ENCODE measurements at regions not wholly inside any gene's neighbourhood (a gene's known extent, or its start where the extent isn't known, plus 50 kb on each side); places are given as distances from the start of the nearest gene placed in this dataset.

DNA sequence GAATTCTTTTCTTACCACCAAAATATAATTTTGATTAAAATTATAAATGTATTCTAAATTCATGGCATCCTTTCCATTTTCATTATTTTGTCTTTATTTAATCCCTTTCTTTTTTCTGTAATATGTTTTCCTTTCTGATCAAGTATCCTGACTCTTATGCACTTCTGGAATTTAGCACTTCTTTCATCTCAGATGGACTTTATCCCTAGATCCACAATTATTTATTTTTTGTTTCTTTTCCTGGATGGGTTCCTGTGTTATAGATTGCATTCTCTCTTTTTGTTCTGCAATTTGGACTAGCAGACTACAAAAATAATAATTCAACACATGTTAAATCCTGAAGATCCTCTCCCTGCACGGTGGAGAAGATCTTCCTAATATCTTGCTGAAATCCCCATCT, 76.9 kb upstream of the CDIN1 start:
- DNase-seq (ENCODE audit: low read depth), result no peak
- H3K4me3 ChIP-seq (ENCODE audit: low read depth, low read length), result no peak overlapping the region
- no peak for TF ChIP-seq CTCF (IDR thresholded peaks at IDR 0.05; ENCODE audit: low read depth, low read length, missing control alignments)
- in situ Hi-C loops (cut with HindIII; ENCODE audit: low sequenced_read_pairs), result no loop called here

DNA sequence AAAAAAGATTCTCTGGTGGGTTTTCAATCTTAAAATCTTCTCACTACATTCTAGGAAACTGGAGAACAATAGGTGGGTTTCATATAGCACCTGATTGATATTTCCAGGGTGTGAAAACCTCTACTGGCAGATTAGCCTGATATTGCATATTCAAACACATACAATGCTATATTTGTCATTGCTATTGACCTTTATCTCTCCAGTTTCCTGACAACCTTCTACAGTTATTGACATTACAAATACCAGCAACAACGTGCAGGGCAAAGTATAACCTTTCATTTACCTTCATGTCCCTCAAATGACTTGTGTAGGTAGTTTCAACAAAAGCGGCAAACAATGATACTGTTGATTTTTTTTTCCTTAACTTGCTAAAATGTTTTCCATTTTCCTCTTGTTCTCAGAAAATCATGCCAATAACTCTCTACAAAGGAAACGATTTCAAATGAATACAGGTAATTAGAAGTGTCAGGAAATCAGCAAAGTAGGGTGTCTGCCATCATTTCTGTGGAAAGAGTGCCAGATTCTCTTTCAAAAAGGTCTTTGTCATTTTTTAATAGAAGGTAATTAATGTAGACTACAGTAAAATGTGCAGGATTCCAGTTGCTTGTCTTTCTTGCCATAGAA, 72.6 kb upstream of the CDIN1 start:
- no peak overlapping the region for H3K4me3 ChIP-seq (ENCODE audit: low read depth, low read length)

DNA sequence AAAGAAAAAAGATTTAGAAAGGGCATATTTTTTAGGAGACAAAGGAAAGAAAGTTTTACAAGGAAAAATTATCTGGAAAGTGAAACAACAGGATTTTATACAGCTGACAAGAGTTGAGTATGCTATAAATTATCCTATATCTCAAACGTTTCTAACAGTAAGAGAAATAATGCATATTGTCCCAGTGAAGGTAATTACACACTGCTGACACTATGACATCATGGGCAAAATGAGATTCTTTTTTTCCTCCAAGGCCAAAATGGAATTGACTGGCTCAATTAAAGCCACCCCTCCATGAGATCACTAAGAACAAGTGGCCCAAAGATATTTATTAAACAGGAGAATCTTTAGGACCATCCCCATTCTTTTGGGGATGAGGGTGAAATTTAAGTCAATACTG, 72.0 kb upstream of the CDIN1 start:
- no peak for TF ChIP-seq CTCF (IDR thresholded peaks at IDR 0.05; ENCODE audit: low read depth, low read length, missing control alignments)
- no peak for DNase-seq (ENCODE audit: low read depth)
- in situ Hi-C loops (cut with HindIII; ENCODE audit: low sequenced_read_pairs), result no loop called here
- no peak overlapping the region for H3K4me3 ChIP-seq (ENCODE audit: low read depth, low read length)

More for the DNA sequence above, 72.6 kb upstream of the CDIN1 start:
- TF ChIP-seq CTCF (IDR thresholded peaks at IDR 0.05; ENCODE audit: low read depth, low read length, missing control alignments), result no peak
- DNase-seq (ENCODE audit: low read depth), result no peak
- in situ Hi-C loops (cut with HindIII; ENCODE audit: low sequenced_read_pairs), result no loop called here

- TF ChIP-seq CTCF (IDR thresholded peaks at IDR 0.05; ENCODE audit: low read depth, low read length, missing control alignments), result no peak
- H3K4me3 ChIP-seq (ENCODE audit: low read depth, low read length), result no peak overlapping the region
- in situ Hi-C loops (cut with HindIII; ENCODE audit: low sequenced_read_pairs), result no loop called here
- no peak for DNase-seq (ENCODE audit: low read depth)
These were observed 67.8 kb upstream of the CDIN1 start for GRCh38 chr15:36511594-36511993.

DNA sequence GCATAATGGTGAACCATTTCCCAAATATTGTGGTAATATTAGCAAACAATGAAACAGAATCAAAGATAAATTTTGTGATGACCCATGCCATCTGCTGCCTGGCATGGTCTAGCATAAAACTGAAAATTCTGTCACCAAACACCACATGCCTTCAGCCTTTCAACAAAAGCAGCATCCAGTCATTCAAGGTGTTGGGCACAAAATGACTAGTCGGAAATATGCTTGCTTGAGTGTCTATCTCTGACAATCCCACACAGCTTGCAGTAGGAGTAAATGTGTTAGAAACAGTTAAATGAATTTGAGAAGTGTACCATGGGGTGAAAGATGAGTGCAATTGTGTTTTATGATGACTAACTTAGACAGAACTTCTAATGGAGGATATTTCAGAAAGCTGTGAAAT, 61.7 kb upstream of the CDIN1 start:
- no peak for TF ChIP-seq CTCF (IDR thresholded peaks at IDR 0.05; ENCODE audit: low read depth, low read length, missing control alignments)
- no peak for DNase-seq (ENCODE audit: low read depth)

GRCh38 chr15:36519067-36519466, 60.4 kb upstream of the CDIN1 start:
- DNase-seq (ENCODE audit: low read depth), result no peak
- no peak for TF ChIP-seq CTCF (IDR thresholded peaks at IDR 0.05; ENCODE audit: low read depth, low read length, missing control alignments)
- no peak overlapping the region for H3K4me3 ChIP-seq (ENCODE audit: low read depth, low read length)
- in situ Hi-C loops (cut with HindIII; ENCODE audit: low sequenced_read_pairs), result no loop called here

More for the DNA sequence above, 61.7 kb upstream of the CDIN1 start:
- in situ Hi-C loops (cut with HindIII; ENCODE audit: low sequenced_read_pairs), result no loop called here
- H3K4me3 ChIP-seq (ENCODE audit: low read depth, low read length), result no peak overlapping the region
